ENCODE measurements at regions not wholly inside any gene's neighbourhood (a gene's known extent, or its start where the extent isn't known, plus 50 kb on each side); places are given as distances from the start of the nearest gene placed in this dataset.
"Not testable (repeated sequence)": the region's sequence is repeated elsewhere in the genome, so short reads cannot be mapped to it uniquely, and the experiment has no call there.

DNA sequence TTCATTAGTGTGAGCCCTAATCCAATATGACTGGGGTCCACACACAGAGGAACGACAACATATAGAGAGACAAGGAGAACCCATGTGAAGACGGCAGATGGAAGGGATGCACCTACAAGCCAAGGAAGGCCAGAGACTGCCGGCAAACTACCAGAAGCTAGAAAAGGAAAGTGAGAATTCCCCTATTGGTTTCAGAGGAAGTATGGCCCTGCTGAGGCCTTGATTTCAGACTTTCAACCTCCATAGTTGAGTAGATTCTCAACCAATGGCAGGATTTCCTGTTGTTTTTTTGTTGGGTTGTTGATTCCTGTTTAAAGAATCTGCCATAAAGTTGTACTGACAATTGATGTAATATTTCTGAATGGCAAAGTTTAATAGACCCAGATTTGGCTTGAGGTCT, 241.5 kb downstream of the SATB2 start:
- DNase-seq: no peak

DNA sequence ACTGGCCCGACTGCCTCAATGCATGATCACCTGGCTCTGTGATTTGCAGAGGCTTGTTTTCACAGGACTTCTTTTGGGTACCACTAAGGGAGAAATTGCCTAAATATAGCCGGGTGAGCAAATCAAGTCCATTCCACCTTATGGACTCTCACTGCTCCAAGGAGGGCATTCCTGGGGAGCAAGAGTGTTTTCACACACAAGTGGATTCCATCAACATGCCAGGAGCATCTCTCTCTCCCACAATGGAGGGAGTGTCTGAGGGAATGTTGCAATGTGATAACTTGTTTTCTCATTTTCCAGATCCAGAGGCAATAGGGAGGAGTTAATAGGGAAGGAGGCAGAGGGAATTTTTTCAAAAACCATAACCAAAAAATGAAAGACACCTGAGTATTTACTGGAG, 250.7 kb downstream of the SATB2 start:
- DNase-seq: no peak

DNA sequence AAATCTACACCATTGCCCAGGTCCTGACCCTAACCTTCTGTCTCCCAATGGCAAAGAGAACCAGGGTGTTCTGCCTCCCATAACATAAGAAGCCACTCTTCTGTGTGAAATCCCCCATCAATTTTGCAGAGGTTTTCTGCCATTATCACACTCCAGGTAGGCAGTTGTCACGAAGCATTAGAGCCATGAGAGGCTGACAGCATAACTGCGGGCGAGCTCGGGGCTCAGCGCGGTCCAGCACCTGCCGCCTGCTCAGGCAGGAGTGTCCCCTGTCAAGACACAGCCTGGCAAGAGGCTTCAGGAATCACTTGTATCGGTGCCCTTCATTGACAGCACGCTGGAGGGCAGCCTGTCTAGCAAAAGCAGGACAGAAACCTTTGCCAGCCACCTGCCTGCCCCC, 251.2 kb downstream of the SATB2 start:
- DNase-seq: no peak

DNA sequence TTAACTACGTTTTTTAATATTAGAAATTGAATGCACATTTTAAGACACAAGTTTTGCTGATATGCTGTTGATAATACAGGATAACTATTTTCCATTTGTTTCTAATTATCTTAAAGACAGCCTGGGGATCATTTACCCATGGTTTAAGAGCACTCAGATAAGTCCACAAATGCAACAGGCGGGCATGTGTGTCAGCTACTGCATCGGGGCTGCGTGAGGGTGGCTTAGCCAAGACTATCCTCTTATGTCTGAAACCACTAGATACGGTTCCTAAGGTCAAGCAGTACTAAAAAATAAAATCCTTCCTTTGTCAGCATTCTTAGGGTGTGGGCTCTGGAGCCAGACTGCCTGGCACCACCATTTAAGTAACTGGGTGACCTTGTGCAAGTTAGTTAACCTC, 254.8 kb downstream of the SATB2 start:
- no peak for DNase-seq

DNA sequence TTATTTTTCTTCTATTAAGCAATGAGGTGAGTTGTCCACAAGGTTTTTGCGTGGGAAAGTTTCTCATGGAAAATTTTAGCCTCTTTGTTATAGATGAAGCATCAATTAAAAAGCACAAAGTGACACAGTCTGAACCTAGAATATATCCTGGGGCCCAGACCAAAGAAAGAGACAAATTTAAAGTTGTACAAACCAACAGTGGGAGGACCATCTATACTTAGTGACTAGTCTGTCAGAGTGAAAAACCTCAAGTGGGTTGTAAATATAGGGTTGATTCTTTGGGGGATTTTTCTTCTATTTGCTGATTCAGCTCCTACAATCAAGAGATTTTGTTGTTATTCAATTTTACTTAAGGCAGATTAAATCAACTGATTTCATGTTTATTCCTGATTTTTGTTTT, 256.2 kb downstream of the SATB2 start:
- no peak for DNase-seq

DNA sequence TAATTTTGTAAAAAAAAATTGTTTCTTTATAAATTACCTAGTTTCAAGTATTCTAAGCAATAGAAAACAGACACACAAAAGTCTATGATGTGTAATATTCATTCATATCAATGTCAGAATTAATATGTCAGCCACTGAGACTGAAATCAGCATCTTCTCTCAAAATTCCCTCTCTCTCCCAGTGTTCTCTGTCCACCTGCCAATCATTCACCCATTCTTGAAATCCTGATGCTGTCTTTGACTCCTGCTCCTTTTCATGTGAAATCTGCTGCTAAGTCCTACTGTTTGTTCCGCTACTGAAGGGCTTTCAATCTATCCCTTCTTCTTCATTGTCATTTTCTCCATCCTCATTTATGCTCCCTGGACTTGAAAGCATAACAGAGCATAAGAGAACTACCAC, 257.9 kb downstream of the SATB2 start:
- no peak for DNase-seq

DNA sequence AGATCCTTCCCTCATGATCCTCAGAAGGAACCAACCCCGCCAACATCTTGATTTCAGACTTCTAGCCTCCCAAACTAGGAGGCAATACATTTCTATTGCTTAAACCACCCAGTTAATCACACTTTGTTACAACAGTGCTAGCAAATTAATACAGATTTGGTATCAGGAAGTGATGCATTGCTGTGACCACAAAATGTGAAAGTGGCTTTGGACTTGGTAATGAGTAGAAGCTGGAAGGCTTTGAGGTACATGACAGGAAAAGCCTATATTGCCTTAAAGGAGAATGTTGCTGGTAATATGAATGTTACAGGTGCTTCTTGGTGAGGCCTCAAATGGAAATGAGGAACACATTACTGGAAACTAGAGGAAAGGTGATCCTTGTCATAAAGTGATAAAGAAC, 260.3 kb downstream of the SATB2 start:
- no peak for DNase-seq

DNA sequence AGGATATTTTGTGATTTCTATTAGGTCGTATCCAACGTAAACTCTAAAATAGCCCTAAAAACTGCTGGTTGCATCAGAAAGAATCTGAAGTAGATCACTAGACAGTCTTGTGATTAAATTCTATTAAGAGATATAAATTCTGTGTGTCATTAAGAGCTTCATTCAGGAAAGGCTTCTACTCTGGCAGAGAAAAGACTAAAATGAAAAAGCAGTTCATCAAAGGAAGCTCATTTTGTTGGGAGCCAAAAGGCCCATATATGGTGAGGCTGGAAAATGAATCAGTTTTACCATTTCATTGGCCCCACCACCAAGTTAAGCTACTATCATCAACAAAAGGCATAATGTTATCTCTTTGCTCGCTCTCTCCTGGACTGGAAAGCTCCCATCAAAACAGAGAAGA, 261.1 kb downstream of the SATB2 start:
- DNase-seq: no peak

DNA sequence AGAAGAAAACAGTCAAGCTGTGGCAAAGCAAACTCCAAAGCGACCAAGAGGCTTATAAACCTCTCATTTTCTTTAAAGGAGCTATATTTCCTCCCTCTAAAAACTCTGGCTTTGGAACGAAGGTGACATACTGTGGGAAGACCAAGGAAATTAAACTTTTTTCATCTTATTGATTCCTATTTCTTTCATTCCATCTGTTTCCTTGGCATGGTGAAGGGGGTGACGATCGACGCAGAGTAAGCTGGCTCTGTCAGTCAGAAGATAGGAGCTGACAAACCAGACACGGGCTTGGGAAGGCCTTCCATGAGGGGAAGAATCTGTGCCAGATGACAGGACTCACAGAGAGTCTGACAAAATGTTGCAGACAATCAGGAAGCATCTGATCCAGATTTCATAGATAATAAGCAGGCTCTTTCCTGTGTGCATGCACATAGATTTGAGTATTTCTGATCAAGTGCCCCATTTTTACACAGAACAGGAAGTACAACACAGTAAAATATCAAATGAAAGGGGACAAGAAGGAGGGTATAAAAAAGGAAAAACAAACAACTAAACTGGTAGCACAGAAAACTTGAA, 261.7 kb downstream of the SATB2 start:
- DNase-seq: no peak

DNA sequence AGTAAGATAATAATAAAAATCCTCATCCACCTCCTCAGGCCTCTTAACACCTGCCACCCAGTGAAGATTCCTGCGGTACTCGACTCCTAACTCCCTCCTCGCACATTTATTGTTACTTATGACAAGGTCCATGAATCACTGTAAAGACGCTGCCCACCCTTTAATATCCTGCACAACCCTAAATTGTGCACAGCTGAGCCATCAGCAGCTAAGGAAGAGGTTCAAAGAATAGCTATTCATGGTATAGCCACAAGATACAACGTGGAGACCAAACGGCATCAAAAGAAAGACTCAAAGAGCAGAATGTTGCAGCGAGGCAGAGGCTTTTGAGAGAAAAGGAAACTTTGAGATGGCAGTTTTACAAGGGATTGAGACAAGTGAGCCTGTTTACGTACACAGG, 266.3 kb downstream of the SATB2 start:
- DNase-seq: no peak

DNA sequence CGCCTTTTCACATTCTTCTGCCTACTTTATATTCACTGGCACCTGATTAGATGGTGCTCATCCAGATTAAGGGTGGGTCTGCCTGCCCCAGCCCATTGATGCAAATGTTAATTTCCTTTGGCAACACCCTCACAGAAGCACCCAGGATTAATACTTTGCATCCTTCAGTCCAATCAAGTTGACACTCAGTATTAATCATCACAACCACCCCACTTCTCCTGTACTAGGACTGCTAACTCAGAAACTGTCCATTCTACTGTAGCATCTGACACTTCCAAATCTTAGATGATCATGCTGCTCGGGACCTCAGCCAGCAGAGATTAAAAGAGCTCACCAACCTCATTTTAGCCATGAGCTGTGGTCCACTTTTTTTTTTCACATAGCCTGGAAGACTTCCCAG, 268.5 kb downstream of the SATB2 start:
- no peak for DNase-seq

DNA sequence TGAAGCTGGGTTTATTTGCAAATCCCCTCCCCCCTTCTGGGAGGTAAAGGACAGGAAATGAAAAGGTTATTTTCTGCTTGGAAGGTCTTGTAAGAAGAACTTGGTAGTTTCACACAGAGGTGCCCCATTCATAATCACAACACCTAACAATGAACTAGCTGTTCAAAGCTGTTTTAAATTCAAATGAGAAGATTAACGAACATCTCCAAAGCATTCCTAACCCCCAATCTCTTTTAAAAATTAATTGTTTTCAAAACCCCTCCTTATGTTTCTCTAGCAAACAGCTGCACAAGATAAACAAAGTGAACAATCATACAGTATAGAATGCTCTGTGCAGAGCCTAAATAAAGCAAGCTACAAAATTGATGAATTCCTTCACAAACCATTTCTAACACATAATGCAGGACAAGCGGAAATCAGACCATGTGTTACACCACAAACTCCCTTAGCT, 271.4 kb downstream of the SATB2 start:
- DNase-seq: no peak

DNA sequence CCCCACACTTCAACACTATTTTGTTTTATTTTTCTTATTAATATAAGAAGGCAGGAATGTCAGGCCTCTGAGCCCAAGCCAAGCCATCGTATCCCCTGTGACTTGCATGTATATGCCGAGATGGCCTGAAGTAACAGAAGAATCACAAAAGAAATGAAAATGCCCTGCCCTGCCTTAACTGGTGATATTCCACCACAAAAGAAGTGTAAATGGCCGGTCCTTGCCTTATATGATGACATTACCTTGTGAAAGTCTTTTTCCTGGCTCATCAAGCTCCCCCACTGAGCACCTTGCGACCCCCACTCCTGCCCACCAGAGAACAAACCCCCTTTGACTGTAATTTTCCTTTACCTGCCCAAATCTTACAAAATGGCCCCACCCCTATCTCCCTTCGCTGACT, 272.6 kb downstream of the SATB2 start:
- DNase-seq: not testable (repeated sequence)

DNA sequence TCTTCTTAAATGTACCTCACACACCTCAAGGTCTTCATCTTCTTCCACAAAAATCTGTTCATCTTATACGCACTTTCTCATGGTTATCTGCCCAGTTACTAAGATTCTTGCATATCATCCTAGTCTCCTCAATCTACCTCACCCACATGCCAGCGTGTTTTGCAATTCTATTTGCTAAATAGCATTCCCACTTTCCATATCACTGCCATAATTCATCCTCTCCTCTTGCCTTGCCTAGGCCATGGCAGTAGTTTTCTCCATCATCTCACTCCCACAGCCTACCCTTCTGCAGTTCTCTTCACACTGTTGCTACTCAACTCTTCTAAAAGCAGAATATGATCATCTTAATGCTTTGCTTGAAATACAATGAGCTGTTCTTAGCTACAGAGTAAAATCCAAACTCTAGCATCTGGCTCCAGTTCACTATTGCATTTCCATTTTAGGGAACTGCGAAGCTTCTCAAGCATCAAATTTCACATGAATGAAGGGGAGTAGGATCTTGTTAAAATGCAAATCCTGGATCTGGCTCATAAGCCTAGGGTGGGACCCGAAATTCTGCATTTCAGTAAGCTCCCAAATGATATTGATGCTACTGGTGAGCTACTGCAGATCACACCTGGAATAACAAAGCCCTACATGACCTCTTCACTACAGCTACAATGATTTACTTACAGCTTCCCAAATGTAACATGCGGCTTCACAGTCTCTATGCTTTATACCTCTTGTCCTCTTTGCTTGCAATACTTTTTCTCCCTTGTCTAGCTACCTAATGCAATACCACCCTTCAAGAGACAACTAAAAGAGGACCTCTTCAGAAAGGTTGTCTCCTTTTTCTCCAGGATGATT, 293.9 kb downstream of the SATB2 start:
- DNase-seq: no peak

DNA sequence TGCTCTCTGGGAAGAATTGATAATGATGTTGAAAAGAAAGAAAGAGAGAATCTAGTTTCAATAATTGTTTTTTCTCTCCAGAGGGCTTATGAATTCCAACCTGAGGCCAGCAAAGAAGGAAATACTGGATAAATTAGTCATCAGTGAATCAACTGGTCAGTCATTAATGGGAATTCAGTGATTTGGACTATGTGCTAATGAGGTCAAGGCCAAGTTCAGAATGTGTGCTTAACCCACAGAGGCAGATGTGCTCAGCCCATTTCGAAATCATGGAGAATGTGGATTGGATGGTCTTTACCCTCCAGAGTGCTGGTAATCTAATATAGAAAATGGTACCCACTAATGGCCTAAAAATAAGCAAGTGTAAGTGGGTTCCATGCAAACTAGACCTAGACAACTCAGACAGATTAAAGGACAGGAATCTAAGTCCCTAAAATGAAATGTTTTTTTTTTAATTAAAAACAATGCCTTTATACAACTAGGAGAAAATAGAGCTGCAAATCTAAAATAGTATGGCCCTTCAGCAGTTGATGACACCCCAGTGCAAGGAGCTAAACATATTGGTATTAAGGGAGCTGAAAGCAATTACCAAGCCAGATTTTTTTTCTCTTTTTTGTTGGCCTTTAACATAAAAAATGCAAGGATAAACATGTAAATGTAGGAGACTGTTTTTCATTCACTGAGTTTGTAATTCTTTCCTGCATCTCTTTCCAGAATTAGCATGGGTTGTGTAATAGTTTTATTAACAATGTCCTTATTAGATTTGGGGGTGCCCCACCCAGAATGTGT, 296.9 kb downstream of the SATB2 start:
- no peak for DNase-seq

DNA sequence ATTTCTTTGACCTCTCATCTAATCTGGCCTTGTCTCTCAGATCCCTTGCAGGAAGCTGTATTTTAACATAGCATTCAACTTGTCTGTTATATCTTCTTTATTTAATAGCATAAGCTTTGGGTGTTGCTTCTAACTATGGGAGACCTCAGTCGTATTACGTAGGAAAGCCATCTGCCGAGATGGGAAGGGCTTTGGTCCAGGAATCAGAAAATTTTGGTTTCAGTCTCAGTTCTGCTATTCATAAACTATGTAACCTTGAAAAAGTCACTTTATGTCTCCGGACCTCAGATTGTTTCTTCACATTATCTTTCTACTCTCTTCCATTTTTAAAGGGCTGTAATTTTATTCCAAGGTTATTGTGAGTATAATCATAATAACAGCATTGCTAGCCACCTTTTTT, 297.7 kb downstream of the SATB2 start:
- no peak for DNase-seq

DNA sequence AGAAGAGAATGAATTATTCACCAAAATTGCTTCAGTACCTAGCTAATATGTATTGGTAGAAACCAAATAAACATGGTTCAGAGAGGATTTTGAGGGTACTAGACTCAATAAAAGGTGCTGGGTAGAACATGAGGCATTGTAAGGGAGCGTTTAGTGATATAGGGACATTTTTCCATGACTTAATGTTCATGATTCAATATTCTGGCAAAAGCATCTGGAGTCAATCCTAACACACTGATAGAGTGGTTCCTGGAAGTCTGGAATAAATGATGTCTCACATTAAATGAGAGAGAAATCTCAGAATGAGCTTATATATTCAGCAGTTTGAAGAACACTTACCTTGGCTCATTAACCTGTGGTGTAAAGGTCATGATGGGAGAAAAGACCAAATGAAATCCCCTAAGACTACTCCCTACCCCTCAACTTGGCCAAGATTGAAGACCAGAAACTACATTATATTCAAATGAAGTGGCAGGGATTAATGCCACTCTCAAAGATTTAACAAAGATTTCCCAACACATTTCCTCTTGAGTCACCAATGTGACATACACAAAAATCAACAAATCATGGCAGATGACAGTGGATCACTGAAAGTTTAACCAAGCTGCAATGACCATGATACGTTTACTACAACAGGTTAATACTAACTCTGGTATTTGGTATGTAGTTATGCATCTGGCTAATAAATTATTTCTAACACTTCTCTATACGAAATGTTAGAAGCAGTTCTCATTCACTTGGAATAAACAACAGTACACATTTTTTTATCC, 309.5 kb downstream of the SATB2 start:
- no peak for DNase-seq

DNA sequence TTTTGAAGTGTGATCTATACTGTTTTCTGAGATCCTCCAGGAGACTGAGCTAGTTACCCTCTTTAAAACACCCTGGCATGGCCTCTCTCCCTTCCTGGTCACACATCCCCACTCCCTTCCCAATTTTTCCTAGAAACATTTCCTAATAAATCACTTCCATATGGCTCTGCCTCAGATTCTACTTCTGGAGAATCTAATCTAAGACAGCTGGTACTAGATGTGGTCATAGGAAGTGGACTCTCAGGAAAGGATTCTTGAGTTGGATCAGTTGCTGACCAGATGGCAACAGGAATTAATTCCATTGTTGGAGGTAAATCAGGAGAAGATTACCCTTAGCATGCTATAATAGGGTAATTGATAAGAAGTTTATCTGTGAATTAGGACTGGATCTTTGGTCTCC, 310.5 kb downstream of the SATB2 start:
- DNase-seq: no peak

DNA sequence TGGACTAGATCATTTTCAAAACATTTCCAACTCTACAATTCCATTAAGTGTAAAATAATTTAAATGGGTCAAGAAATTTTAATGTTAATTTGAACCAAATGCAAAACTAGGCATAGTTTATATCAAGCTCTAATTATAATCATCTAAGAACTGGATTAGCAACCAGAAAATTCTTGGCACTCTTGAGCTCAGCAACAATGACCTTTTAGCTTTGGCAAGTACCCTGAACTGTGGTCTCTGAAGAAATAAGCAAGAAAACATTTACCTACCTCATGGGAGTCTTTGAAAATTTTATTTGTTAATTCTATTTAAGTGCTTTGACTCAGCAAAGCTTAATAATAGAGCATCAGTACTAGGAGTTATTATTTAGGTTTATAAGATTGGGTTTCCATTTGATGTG, 313.2 kb downstream of the SATB2 start:
- no peak for DNase-seq

DNA sequence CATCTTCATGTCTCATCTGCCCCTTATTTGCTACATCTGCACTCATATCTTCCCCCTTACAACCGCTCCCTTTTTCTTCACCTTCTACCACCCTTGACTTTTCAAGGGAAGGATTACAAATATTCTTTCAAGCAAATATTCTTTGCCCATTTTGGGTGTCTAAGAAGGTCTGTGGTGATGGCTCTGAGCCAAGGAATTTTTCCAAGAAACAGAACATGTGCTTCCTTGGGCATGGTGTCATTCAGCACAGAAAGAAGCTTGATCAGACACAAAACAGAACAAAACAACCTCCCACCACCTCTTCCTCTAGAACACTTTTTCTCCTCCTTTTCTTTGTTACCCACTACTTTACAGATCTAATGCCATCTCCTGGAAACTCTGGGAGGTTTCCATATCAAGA, 313.7 kb downstream of the SATB2 start:
- DNase-seq: no peak

DNA sequence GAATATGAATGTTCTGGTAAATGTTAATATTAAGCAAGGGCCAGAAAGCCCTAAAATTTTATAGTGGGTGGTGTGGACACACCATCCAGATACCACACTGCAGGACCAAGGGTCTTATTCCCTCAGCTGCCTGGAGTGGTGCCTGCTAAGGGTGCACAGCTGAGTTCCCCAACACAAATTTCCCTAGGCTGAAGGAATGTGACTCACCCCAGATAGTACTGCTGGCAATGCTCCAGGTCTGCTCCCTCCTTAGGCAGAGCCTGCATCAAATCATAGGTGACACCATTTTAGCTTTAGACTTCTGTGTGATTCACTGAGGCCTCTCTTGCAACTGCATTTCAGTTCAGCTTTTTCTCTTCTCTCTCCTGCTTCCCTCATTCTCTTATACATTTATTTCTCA, 321.1 kb downstream of the SATB2 start:
- no peak for DNase-seq

DNA sequence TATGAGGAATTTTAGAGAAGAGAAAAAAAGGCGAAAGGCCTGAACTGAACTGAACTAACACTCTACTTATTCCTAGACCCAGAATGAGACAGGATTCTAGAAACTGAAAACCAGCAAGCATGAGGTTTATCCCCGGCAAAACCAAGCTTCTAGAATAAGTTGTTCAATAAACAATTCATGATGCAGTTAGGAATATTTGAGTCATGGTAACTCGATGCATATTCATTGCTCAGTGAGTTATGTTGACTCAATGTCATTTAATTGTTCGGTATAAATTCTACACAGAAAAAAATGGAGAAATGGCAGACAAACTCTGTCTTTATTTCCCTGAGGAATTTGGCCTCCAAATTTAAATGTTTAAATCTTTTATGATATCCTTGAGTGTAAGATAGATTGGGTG, 321.5 kb downstream of the SATB2 start:
- no peak for DNase-seq

DNA sequence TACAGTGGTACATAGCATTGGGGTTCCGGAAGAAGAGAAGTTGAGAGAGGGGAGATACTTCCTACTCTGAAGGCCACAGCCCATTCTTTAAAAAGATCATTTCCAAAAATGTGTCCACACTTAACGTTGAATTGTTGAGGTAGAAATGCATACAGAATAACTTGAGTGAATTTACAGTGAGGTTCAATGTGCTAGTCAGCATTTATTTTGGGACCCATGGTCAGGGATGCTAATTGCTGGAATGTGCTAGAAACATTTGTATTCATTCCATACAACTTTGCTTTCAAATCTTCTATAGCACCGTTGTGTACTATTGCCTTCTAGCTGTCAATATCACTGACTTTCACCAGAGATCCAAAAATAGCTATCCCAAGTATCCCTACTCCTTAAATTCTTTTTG, 325.9 kb downstream of the SATB2 start:
- DNase-seq: no peak

All from CD4-positive, alpha-beta T cell treated with Interleukin-12 subunit alpha and Interleukin-12 subunit beta, for 1 hour (primary cell).